KMS-11 (cell line): ENCODE measurements at regions not wholly inside any gene's neighbourhood (a gene's known extent, or its start where the extent isn't known, plus 50 kb on each side); places are given as distances from the start of the nearest gene placed in this dataset.
"Not testable (repeated sequence)": the region's sequence is repeated elsewhere in the genome, so short reads cannot be mapped to it uniquely, and the experiment has no call there.

Source experiments
- H2AFZ ChIP-seq: fragments of 200-600 bp; sonication (generic); 2 replicates; pipeline ENCODE4 v1.6.1; 2016; ENCODE audit warnings: antibody characterized with exemption, mixed run types, low read depth
- H3K27ac ChIP-seq: fragments of 200-600 bp; sonication (generic); 2 replicates; pipeline ENCODE4 v1.6.1; 2016; ENCODE audit warnings: mild to moderate bottlenecking, mixed run types
- H3K27me3 ChIP-seq: fragments of 200-600 bp; sonication (generic); 2 replicates; pipeline ENCODE4 v1.6.1; 2017; ENCODE audit warnings: mild to moderate bottlenecking, low read depth, mixed run types, moderate library complexity; ENCODE audit not compliant: insufficient read depth
- H3K36me3 ChIP-seq: fragments of 200-600 bp; sonication (generic); 2 replicates; pipeline ENCODE4 v1.6.1; 2017; ENCODE audit warnings: mild to moderate bottlenecking, mixed run types; ENCODE audit not compliant: insufficient read depth
- H3K4me1 ChIP-seq: fragments of 200-600 bp; sonication (generic); 2 replicates; pipeline ENCODE4 v1.6.1; 2016; ENCODE audit warnings: mild to moderate bottlenecking, low read depth, mixed run types; ENCODE audit not compliant: poor library complexity, severe bottlenecking
- H3K4me2 ChIP-seq: fragments of 200-600 bp; sonication (generic); 2 replicates; pipeline ENCODE4 v1.7.0; 2016; ENCODE audit warnings: mild to moderate bottlenecking, mixed run types
- H3K4me3 ChIP-seq: fragments of 200-600 bp; sonication (generic); IDR thresholded peaks from 2 replicates; pipeline ENCODE4 v1.6.1; 2017; ENCODE audit warnings: low read depth, low read length, mixed read lengths; ENCODE audit not compliant: insufficient read depth
- H3K79me2 ChIP-seq: fragments of 200-600 bp; sonication (generic); 2 replicates; pipeline ENCODE4 v1.6.1; 2016; ENCODE audit warnings: low read depth, mixed run types; ENCODE audit not compliant: insufficient read depth
- H3K9ac ChIP-seq: fragments of 200-600 bp; sonication (generic); 2 replicates; pipeline ENCODE4 v1.6.1; 2016; ENCODE audit warnings: mild to moderate bottlenecking, mixed run types
- H4K20me1 ChIP-seq: fragments of 200-600 bp; sonication (generic); 2 replicates; pipeline ENCODE4 v1.6.1; 2016; ENCODE audit warnings: mild to moderate bottlenecking, mixed run types; ENCODE audit not compliant: insufficient read depth
- CTCF ChIP-seq: fragments of 200-600 bp; sonication (generic); conservative IDR thresholded peaks from 2 replicates; pipeline ENCODE4 v1.6.1; 2017; ENCODE audit warnings: low read depth, mild to moderate bottlenecking, antibody characterized with exemption, low read length, moderate library complexity, mixed read lengths

GRCh38 chr4:97412331-97412730, 730.9 kb downstream of the STPG2 start:
- Histone ChIP-seq H3K4me1 (no peaks in the 10 kb centered on the region), H4K20me1 (no peaks in the 10 kb centered on the region), H3K4me3 (no peak overlapping the region), H2AFZ (no peak overlapping the region), H3K36me3 (no peaks in the 10 kb centered on the region), H3K27me3 (no peaks in the 10 kb centered on the region), H3K27ac (no peak overlapping the region), H3K4me2 (no peak overlapping the region), H3K9ac (no peak overlapping the region), H3K79me2 (no peaks in the 10 kb centered on the region)
- no peak for TF ChIP-seq CTCF

GRCh38 chr4:97414161-97414560, 729.1 kb downstream of the STPG2 start:
- TF ChIP-seq CTCF: no peak
- no peak overlapping the region for H3K27ac ChIP-seq
- H2AFZ ChIP-seq: no peak overlapping the region

GRCh38 chr4:97432551-97432950, 710.7 kb downstream of the STPG2 start:
- no peaks in the 10 kb centered on the region for H3K36me3 ChIP-seq
- no peak overlapping the region for H3K4me2 ChIP-seq
- no peak overlapping the region for H3K27ac ChIP-seq
- no peak overlapping the region for H2AFZ ChIP-seq
- no peak overlapping the region for H3K9ac ChIP-seq
- no peaks in the 10 kb centered on the region for H3K4me1 ChIP-seq
- no peak for TF ChIP-seq CTCF
- H3K4me3 ChIP-seq: no peak overlapping the region
- no peaks in the 10 kb centered on the region for H4K20me1 ChIP-seq
- no peaks in the 10 kb centered on the region for H3K27me3 ChIP-seq
- H3K79me2 ChIP-seq: no peaks in the 10 kb centered on the region

More at GRCh38 chr4:97414161-97414560, 729.1 kb downstream of the STPG2 start:
- no peak overlapping the region for H3K4me3 ChIP-seq
- no peaks in the 10 kb centered on the region for H4K20me1 ChIP-seq
- no peaks in the 10 kb centered on the region for H3K27me3 ChIP-seq
- no peak overlapping the region for H3K4me2 ChIP-seq
- H3K9ac ChIP-seq: no peak overlapping the region
- no peaks in the 10 kb centered on the region for H3K36me3 ChIP-seq
- H3K4me1 ChIP-seq: no peaks in the 10 kb centered on the region
- H3K79me2 ChIP-seq: no peaks in the 10 kb centered on the region

GRCh38 chr4:97437998-97438705, 705.1 kb downstream of the STPG2 start:
- not testable (repeated sequence) for H3K9ac ChIP-seq, H3K27ac ChIP-seq, H3K27me3 ChIP-seq, H3K4me1 ChIP-seq, H4K20me1 ChIP-seq, H3K4me2 ChIP-seq, H3K4me3 ChIP-seq, H3K79me2 ChIP-seq, H3K36me3 ChIP-seq, H2AFZ ChIP-seq

- H2AFZ ChIP-seq: no peak overlapping the region
- H3K9ac ChIP-seq: no peak overlapping the region
- no peak overlapping the region for H3K4me3 ChIP-seq
- no peak overlapping the region for H3K4me2 ChIP-seq
- no peaks in the 10 kb centered on the region for H3K36me3 ChIP-seq
- no peaks in the 10 kb centered on the region for H3K4me1 ChIP-seq
- H3K27ac ChIP-seq: no peak overlapping the region
- TF ChIP-seq CTCF: no peak
- no peaks in the 10 kb centered on the region for H3K79me2 ChIP-seq
- H3K27me3 ChIP-seq: no peaks in the 10 kb centered on the region
- no peaks in the 10 kb centered on the region for H4K20me1 ChIP-seq
These were observed 690.1 kb downstream of the STPG2 start for GRCh38 chr4:97453186-97453585.
